Neural progenitor cell (in vitro differentiated cells): ENCODE measurements at regions not wholly inside any gene's neighbourhood (a gene's known extent, or its start where the extent isn't known, plus 50 kb on each side); places are given as distances from the start of the nearest gene placed in this dataset.

Source experiments
- EZH2 ChIP-seq: fragments of 200-600 bp; sonication (generic); IDR thresholded peaks from 2 replicates; pipeline ENCODE4 v1.6.1; 2017; ENCODE audit warnings: antibody characterized with exemption, mild to moderate bottlenecking, moderate library complexity
- TF ChIP-seq, protein P1 (sequence below): fragments of 200-600 bp; sonication (generic); IDR thresholded peaks from 2 replicates; pipeline ENCODE4 v1.5.1; 2017; ENCODE audit warnings: antibody characterized with exemption, mild to moderate bottlenecking

DNA sequence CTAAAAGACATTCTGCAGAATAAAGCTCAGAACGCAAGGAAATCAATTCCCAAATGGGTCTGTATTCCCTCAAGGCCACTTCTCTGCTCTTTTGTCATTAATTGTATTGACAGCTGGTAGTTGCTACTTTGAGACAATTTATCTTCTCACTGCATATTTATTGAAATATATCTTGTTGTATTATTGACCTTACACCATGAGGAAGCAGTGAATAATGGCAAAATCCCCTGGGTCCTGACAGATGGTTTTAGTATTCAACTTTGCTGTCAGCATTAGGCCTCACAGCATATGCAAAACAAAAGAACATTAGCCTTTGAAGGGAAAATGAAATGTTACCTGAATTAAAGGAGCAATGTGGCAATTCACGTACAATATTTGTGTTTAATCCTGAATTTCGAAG is 406.1 kb upstream of the TRAM1L1 start:
- TF ChIP-seq, protein P1, sequence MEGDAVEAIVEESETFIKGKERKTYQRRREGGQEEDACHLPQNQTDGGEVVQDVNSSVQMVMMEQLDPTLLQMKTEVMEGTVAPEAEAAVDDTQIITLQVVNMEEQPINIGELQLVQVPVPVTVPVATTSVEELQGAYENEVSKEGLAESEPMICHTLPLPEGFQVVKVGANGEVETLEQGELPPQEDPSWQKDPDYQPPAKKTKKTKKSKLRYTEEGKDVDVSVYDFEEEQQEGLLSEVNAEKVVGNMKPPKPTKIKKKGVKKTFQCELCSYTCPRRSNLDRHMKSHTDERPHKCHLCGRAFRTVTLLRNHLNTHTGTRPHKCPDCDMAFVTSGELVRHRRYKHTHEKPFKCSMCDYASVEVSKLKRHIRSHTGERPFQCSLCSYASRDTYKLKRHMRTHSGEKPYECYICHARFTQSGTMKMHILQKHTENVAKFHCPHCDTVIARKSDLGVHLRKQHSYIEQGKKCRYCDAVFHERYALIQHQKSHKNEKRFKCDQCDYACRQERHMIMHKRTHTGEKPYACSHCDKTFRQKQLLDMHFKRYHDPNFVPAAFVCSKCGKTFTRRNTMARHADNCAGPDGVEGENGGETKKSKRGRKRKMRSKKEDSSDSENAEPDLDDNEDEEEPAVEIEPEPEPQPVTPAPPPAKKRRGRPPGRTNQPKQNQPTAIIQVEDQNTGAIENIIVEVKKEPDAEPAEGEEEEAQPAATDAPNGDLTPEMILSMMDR, result no peak
- TF ChIP-seq EZH2, result no peak
